ENCODE measurements at regions not wholly inside any gene's neighbourhood (a gene's known extent, or its start where the extent isn't known, plus 50 kb on each side); places are given as distances from the start of the nearest gene placed in this dataset.

- DNase-seq = no peak
- peaks cover 11 to 20% (median 17%) of the 10 kb centered on the region in 3 donors for H3K9me3 Mint-ChIP-seq
- WGBS (ENCODE audit: insufficient coverage) = 67% methylated on average over 3 of the region's 6 CpGs
Observed at GRCh38 chr4:181793096-181793495, 450.1 kb upstream of the TENM3 start.

GRCh38 chr4:181796502-181796901, 446.7 kb upstream of the TENM3 start:
- H3K27me3 Mint-ChIP-seq = no peaks in the 10 kb centered on the region
- WGBS (ENCODE audit: insufficient coverage) = 69% methylated on average over 5 of the region's 8 CpGs
- DNase-seq = no peak
- CTCF ChIA-PET = no interaction called here
- no peak for ATAC-seq (replicated peaks in 1 of 4)
- no peak overlapping the region for H3K4me3 Mint-ChIP-seq
- POLR2A ChIA-PET = no interaction called here
- no peaks in the 10 kb centered on the region for H3K9me3 ChIP-seq
- H3K4me1 ChIP-seq (ENCODE audit: control insufficient read depth in 1 of 2, extremely low read depth in 1 of 2, insufficient read depth in 2 of 2, low read length in 2 of 2) = no peaks in the 10 kb centered on the region
- no peak overlapping the region for H3K4me3 ChIP-seq (ENCODE audit: control insufficient read depth in 1 of 2, extremely low read depth in 1 of 2, low read length in 1 of 2)
- H3K4me1 Mint-ChIP-seq = no peaks in the 10 kb centered on the region
- peaks cover 11 to 14% (median 13%) of the 10 kb centered on the region in 3 donors for H3K9me3 Mint-ChIP-seq
- no peak overlapping the region for H3K27ac ChIP-seq (ENCODE audit: low read length)
- no peak overlapping the region for H3K27ac Mint-ChIP-seq
- no peaks in the 10 kb centered on the region for H3K36me3 ChIP-seq (ENCODE audit: control insufficient read depth in 2 of 2, extremely low read depth in 1 of 2, insufficient read depth in 1 of 2, low read length in 1 of 2)
- H3K27me3 ChIP-seq (replicated peaks in 1 of 2; ENCODE audit: control insufficient read depth in 2 of 2, extremely low read depth in 1 of 2, insufficient read depth in 2 of 2, low read length in 1 of 2) = no peaks in the 10 kb centered on the region
- no peaks in the 10 kb centered on the region for H3K36me3 Mint-ChIP-seq

More at GRCh38 chr4:181793096-181793495, 450.1 kb upstream of the TENM3 start:
- Histone ChIP-seq H3K9me3 (no peaks in the 10 kb centered on the region), H3K4me3 (ENCODE audit: control insufficient read depth in 1 of 2, extremely low read depth in 1 of 2, low read length in 1 of 2) (no peak overlapping the region), H3K4me1 (ENCODE audit: control insufficient read depth in 1 of 2, extremely low read depth in 1 of 2, insufficient read depth in 2 of 2, low read length in 2 of 2) (no peaks in the 10 kb centered on the region), H3K36me3 (ENCODE audit: control insufficient read depth in 2 of 2, extremely low read depth in 1 of 2, insufficient read depth in 1 of 2, low read length in 1 of 2) (no peaks in the 10 kb centered on the region), H3K27ac (ENCODE audit: low read length) (no peak overlapping the region), H3K27me3 (replicated peaks in 1 of 2; ENCODE audit: control insufficient read depth in 2 of 2, extremely low read depth in 1 of 2, insufficient read depth in 2 of 2, low read length in 1 of 2) (no peaks in the 10 kb centered on the region)
- Mint-ChIP-seq H3K27me3 (no peaks in the 10 kb centered on the region), H3K36me3 (no peaks in the 10 kb centered on the region), H3K27ac (no peak overlapping the region), H3K4me1 (no peaks in the 10 kb centered on the region), H3K4me3 (no peak overlapping the region)
- ATAC-seq (replicated peaks in 1 of 4) = no peak
- POLR2A ChIA-PET = no interaction called here
- CTCF ChIA-PET = interaction anchor here in 1 of 2 donors (0.7 kb wide), 1 partner anchor 311 kb away, joined by 7 read pairs; no protein-coding TSS in a partner anchor

GRCh38 chr4:181798536-181798935, 444.7 kb upstream of the TENM3 start:
- peaks cover 13 to 20% (median 15%) of the 10 kb centered on the region in 3 donors for H3K9me3 Mint-ChIP-seq
- no peaks in the 10 kb centered on the region for H3K4me1 Mint-ChIP-seq
- H3K27ac Mint-ChIP-seq = no peak overlapping the region
- H3K9me3 ChIP-seq = no peaks in the 10 kb centered on the region
- no peak for ATAC-seq (replicated peaks in 1 of 4)
- no peak for DNase-seq
- H3K36me3 Mint-ChIP-seq = no peaks in the 10 kb centered on the region
- H3K4me3 Mint-ChIP-seq = no peak overlapping the region
- H3K4me3 ChIP-seq (ENCODE audit: control insufficient read depth in 1 of 2, extremely low read depth in 1 of 2, low read length in 1 of 2) = no peak overlapping the region
- ChIA-PET POLR2A (no interaction called here), CTCF (no interaction called here)
- H3K27me3 ChIP-seq (replicated peaks in 1 of 2; ENCODE audit: control insufficient read depth in 2 of 2, extremely low read depth in 1 of 2, insufficient read depth in 2 of 2, low read length in 1 of 2) = no peaks in the 10 kb centered on the region
- WGBS (ENCODE audit: insufficient coverage) = no CpG with 5 or more reads among the region's 2 CpGs
- no peaks in the 10 kb centered on the region for H3K4me1 ChIP-seq (ENCODE audit: control insufficient read depth in 1 of 2, extremely low read depth in 1 of 2, insufficient read depth in 2 of 2, low read length in 2 of 2)
- H3K27ac ChIP-seq (ENCODE audit: low read length) = no peak overlapping the region
- no peaks in the 10 kb centered on the region for H3K27me3 Mint-ChIP-seq
- no peaks in the 10 kb centered on the region for H3K36me3 ChIP-seq (ENCODE audit: control insufficient read depth in 2 of 2, extremely low read depth in 1 of 2, insufficient read depth in 1 of 2, low read length in 1 of 2)

GRCh38 chr4:181799561-181800069, 443.6 kb upstream of the TENM3 start:
- DNase-seq (no peak), ATAC-seq (replicated peaks in 1 of 4) (no peak)
- Mint-ChIP-seq H3K27ac (no peak overlapping the region), H3K36me3 (no peaks in the 10 kb centered on the region), H3K27me3 (no peaks in the 10 kb centered on the region), H3K9me3 (peaks cover 11 to 20% (median 13%) of the 10 kb centered on the region in 3 donors), H3K4me3 (no peak overlapping the region), H3K4me1 (no peaks in the 10 kb centered on the region)
- POLR2A ChIA-PET = no interaction called here
- WGBS (ENCODE audit: insufficient coverage) = 95% methylated on average over 8 of the region's 10 CpGs
- H3K4me3 ChIP-seq (ENCODE audit: control insufficient read depth in 1 of 2, extremely low read depth in 1 of 2, low read length in 1 of 2) = no peak overlapping the region
- H3K9me3 ChIP-seq = no peaks in the 10 kb centered on the region
- no peaks in the 10 kb centered on the region for H3K4me1 ChIP-seq (ENCODE audit: control insufficient read depth in 1 of 2, extremely low read depth in 1 of 2, insufficient read depth in 2 of 2, low read length in 2 of 2)
- H3K36me3 ChIP-seq (ENCODE audit: control insufficient read depth in 2 of 2, extremely low read depth in 1 of 2, insufficient read depth in 1 of 2, low read length in 1 of 2) = no peaks in the 10 kb centered on the region
- CTCF ChIA-PET = no interaction called here
- no peaks in the 10 kb centered on the region for H3K27me3 ChIP-seq (replicated peaks in 1 of 2; ENCODE audit: control insufficient read depth in 2 of 2, extremely low read depth in 1 of 2, insufficient read depth in 2 of 2, low read length in 1 of 2)
- no peak overlapping the region for H3K27ac ChIP-seq (ENCODE audit: low read length)

- H3K36me3 Mint-ChIP-seq = no peaks in the 10 kb centered on the region
- ATAC-seq (replicated peaks in 1 of 4) (no peak), DNase-seq (no peak)
- no peaks in the 10 kb centered on the region for H3K27me3 ChIP-seq (replicated peaks in 1 of 2; ENCODE audit: control insufficient read depth in 2 of 2, extremely low read depth in 1 of 2, insufficient read depth in 2 of 2, low read length in 1 of 2)
- no peak overlapping the region for H3K4me3 Mint-ChIP-seq
- H3K36me3 ChIP-seq (ENCODE audit: control insufficient read depth in 2 of 2, extremely low read depth in 1 of 2, insufficient read depth in 1 of 2, low read length in 1 of 2) = no peaks in the 10 kb centered on the region
- H3K4me3 ChIP-seq (ENCODE audit: control insufficient read depth in 1 of 2, extremely low read depth in 1 of 2, low read length in 1 of 2) = no peak overlapping the region
- ChIA-PET POLR2A (no interaction called here), CTCF (no interaction called here)
- no peaks in the 10 kb centered on the region for H3K27me3 Mint-ChIP-seq
- no peaks in the 10 kb centered on the region for H3K4me1 Mint-ChIP-seq
- no CpG with 5 or more reads among the region's 2 CpGs for WGBS (ENCODE audit: insufficient coverage)
- H3K4me1 ChIP-seq (ENCODE audit: control insufficient read depth in 1 of 2, extremely low read depth in 1 of 2, insufficient read depth in 2 of 2, low read length in 2 of 2) = no peaks in the 10 kb centered on the region
- H3K9me3 ChIP-seq = no peaks in the 10 kb centered on the region
- no peak overlapping the region for H3K27ac ChIP-seq (ENCODE audit: low read length)
- peaks cover 3 to 10% (median 9%) of the 10 kb centered on the region in 3 donors for H3K9me3 Mint-ChIP-seq
- H3K27ac Mint-ChIP-seq = no peak overlapping the region
Observed at GRCh38 chr4:181802207-181802606, 441.0 kb upstream of the TENM3 start.

- no peaks in the 10 kb centered on the region for H3K9me3 ChIP-seq
- Mint-ChIP-seq H3K9me3 (peaks cover 2 to 13% (median 10%) of the 10 kb centered on the region in 3 donors), H3K27ac (no peak overlapping the region), H3K27me3 (no peaks in the 10 kb centered on the region), H3K4me3 (no peak overlapping the region), H3K4me1 (no peaks in the 10 kb centered on the region), H3K36me3 (no peaks in the 10 kb centered on the region)
- ATAC-seq (replicated peaks in 1 of 4) (no peak), DNase-seq (no peak)
- POLR2A ChIA-PET = no interaction called here
- H3K4me1 ChIP-seq (ENCODE audit: control insufficient read depth in 1 of 2, extremely low read depth in 1 of 2, insufficient read depth in 2 of 2, low read length in 2 of 2) = no peaks in the 10 kb centered on the region
- CTCF ChIA-PET = no interaction called here
- H3K27me3 ChIP-seq (replicated peaks in 1 of 2; ENCODE audit: control insufficient read depth in 2 of 2, extremely low read depth in 1 of 2, insufficient read depth in 2 of 2, low read length in 1 of 2) = no peaks in the 10 kb centered on the region
- no peaks in the 10 kb centered on the region for H3K36me3 ChIP-seq (ENCODE audit: control insufficient read depth in 2 of 2, extremely low read depth in 1 of 2, insufficient read depth in 1 of 2, low read length in 1 of 2)
- no peak overlapping the region for H3K27ac ChIP-seq (ENCODE audit: low read length)
- H3K4me3 ChIP-seq (ENCODE audit: control insufficient read depth in 1 of 2, extremely low read depth in 1 of 2, low read length in 1 of 2) = no peak overlapping the region
Observed at GRCh38 chr4:181807771-181808170, 435.4 kb upstream of the TENM3 start.

GRCh38 chr4:181810711-181811110, 432.5 kb upstream of the TENM3 start:
- Mint-ChIP-seq H3K9me3 (peaks cover 2 to 9% (median 7%) of the 10 kb centered on the region in 3 donors), H3K27ac (no peak overlapping the region), H3K4me3 (no peak overlapping the region), H3K36me3 (no peaks in the 10 kb centered on the region), H3K27me3 (no peaks in the 10 kb centered on the region), H3K4me1 (no peaks in the 10 kb centered on the region)
- Histone ChIP-seq H3K9me3 (no peaks in the 10 kb centered on the region), H3K27me3 (replicated peaks in 1 of 2; ENCODE audit: control insufficient read depth in 2 of 2, extremely low read depth in 1 of 2, insufficient read depth in 2 of 2, low read length in 1 of 2) (no peaks in the 10 kb centered on the region), H3K27ac (ENCODE audit: low read length) (no peak overlapping the region), H3K36me3 (ENCODE audit: control insufficient read depth in 2 of 2, extremely low read depth in 1 of 2, insufficient read depth in 1 of 2, low read length in 1 of 2) (no peaks in the 10 kb centered on the region), H3K4me3 (ENCODE audit: control insufficient read depth in 1 of 2, extremely low read depth in 1 of 2, low read length in 1 of 2) (no peak overlapping the region), H3K4me1 (ENCODE audit: control insufficient read depth in 1 of 2, extremely low read depth in 1 of 2, insufficient read depth in 2 of 2, low read length in 2 of 2) (no peaks in the 10 kb centered on the region)
- no peak for DNase-seq
- CTCF ChIA-PET = no interaction called here
- ATAC-seq (replicated peaks in 1 of 4) = no peak
- POLR2A ChIA-PET = no interaction called here
- WGBS (ENCODE audit: insufficient coverage) = 74% methylated on average over 4 of the region's 5 CpGs
